Dendritic cell treated with granulocyte-macrophage colony-stimulating factor and Interleukin-4, amounts not matched to agents 40 ng/mL and 50 ng/mL, for 4 days (primary cell): ENCODE measurements at regions not wholly inside any gene's neighbourhood (a gene's known extent, or its start where the extent isn't known, plus 50 kb on each side); places are given as distances from the start of the nearest gene placed in this dataset.

ENCODE experiments used
- H3K27ac Mint-ChIP-seq: one replicate; pipeline ENCODE4 v1.8.0; 2022; ENCODE audit warnings: mild to moderate bottlenecking, mixed read lengths
- H3K27me3 Mint-ChIP-seq: one replicate; pipeline ENCODE4 v1.8.0; 2022; ENCODE audit warnings: mild to moderate bottlenecking, mixed read lengths
- H3K36me3 Mint-ChIP-seq: one replicate; pipeline ENCODE4 v1.8.0; 2022; ENCODE audit warnings: low read depth, mixed read lengths
- H3K4me1 Mint-ChIP-seq: one replicate; pipeline ENCODE4 v1.8.0; 2022; ENCODE audit warnings: low read depth, mixed read lengths
- H3K4me3 Mint-ChIP-seq: one replicate; pipeline ENCODE4 v1.8.0; 2022; ENCODE audit warnings: mild to moderate bottlenecking, moderate library complexity, mixed read lengths
- H3K9me3 Mint-ChIP-seq: one replicate; pipeline ENCODE4 v1.8.0; 2022; ENCODE audit warnings: mixed read lengths
- intact Hi-C: fragments of 100-400 bp; cut with micrococcal nuclease; formaldehyde crosslinking; loops from one replicate; pipeline ENCODE4 v1.15.0; 2022

- Mint-ChIP-seq H3K4me3 (no peak overlapping the region), H3K36me3 (no peaks in the 10 kb centered on the region), H3K27me3 (peaks cover 28% of the 10 kb centered on the region), H3K4me1 (peaks cover 9% of the 10 kb centered on the region), H3K27ac (no peak overlapping the region), H3K9me3 (no peaks in the 10 kb centered on the region)
- intact Hi-C loops: no loop called here
Observed at GRCh38 chr6:14031516-14031915, 86.1 kb upstream of the CD83 start.

- intact Hi-C loops: loop anchor here (5.0 kb wide), 1 partner anchor 113 kb away; the partner anchor contains the start of gene RNF182
- peaks cover 19% of the 10 kb centered on the region for H3K27me3 Mint-ChIP-seq
- H3K36me3 Mint-ChIP-seq: no peaks in the 10 kb centered on the region
- H3K27ac Mint-ChIP-seq: no peak overlapping the region
- no peak overlapping the region for H3K4me3 Mint-ChIP-seq
- no peaks in the 10 kb centered on the region for H3K9me3 Mint-ChIP-seq
- H3K4me1 Mint-ChIP-seq: peaks cover 8% of the 10 kb centered on the region
Observed at GRCh38 chr6:14035071-14035847, 82.3 kb upstream of the CD83 start.

- intact Hi-C loops: loop anchor here (5.0 kb wide), 1 partner anchor 114 kb away; the partner anchor contains the start of gene RNF182
- Mint-ChIP-seq H3K4me3 (no peak overlapping the region), H3K9me3 (no peaks in the 10 kb centered on the region), H3K36me3 (no peaks in the 10 kb centered on the region), H3K27me3 (peaks cover 19% of the 10 kb centered on the region), H3K4me1 (peaks cover 8% of the 10 kb centered on the region), H3K27ac (no peak overlapping the region)
Observed at GRCh38 chr6:14035874-14036273, 81.7 kb upstream of the CD83 start.

GRCh38 chr6:14036911-14037310 lies 80.7 kb upstream of the CD83 start:
- no peak overlapping the region for H3K4me3 Mint-ChIP-seq
- H3K27ac Mint-ChIP-seq: no peak overlapping the region
- H3K36me3 Mint-ChIP-seq: no peaks in the 10 kb centered on the region
- intact Hi-C loops: loop anchor here (5.0 kb wide), 1 partner anchor 115 kb away; the partner anchor contains the start of gene RNF182
- peaks cover 8% of the 10 kb centered on the region for H3K4me1 Mint-ChIP-seq
- H3K27me3 Mint-ChIP-seq: peaks cover 15% of the 10 kb centered on the region
- H3K9me3 Mint-ChIP-seq: no peaks in the 10 kb centered on the region

GRCh38 chr6:14037402-14038277 lies 79.9 kb upstream of the CD83 start:
- no peak overlapping the region for H3K4me3 Mint-ChIP-seq
- peaks cover 16% of the 10 kb centered on the region for H3K27me3 Mint-ChIP-seq
- H3K4me1 Mint-ChIP-seq: peaks cover 8% of the 10 kb centered on the region
- no peak overlapping the region for H3K27ac Mint-ChIP-seq
- no peaks in the 10 kb centered on the region for H3K36me3 Mint-ChIP-seq
- no peaks in the 10 kb centered on the region for H3K9me3 Mint-ChIP-seq
- intact Hi-C loops: loop anchor here (5.0 kb wide), 1 partner anchor 115 kb away; the partner anchor contains the start of gene RNF182

- no peak overlapping the region for H3K4me3 Mint-ChIP-seq
- intact Hi-C loops: loop anchor here (5.0 kb wide), 1 partner anchor 116 kb away; the partner anchor contains the start of gene RNF182
- peaks cover 9% of the 10 kb centered on the region for H3K27me3 Mint-ChIP-seq
- H3K27ac Mint-ChIP-seq: no peak overlapping the region
- H3K4me1 Mint-ChIP-seq: peaks cover 8% of the 10 kb centered on the region
- H3K9me3 Mint-ChIP-seq: no peaks in the 10 kb centered on the region
- H3K36me3 Mint-ChIP-seq: no peaks in the 10 kb centered on the region
Observed at GRCh38 chr6:14038467-14039437, 78.8 kb upstream of the CD83 start.

GRCh38 chr6:14040042-14040441 lies 77.5 kb upstream of the CD83 start:
- Mint-ChIP-seq H3K4me3 (no peak overlapping the region), H3K27me3 (peaks cover 3% of the 10 kb centered on the region), H3K36me3 (no peaks in the 10 kb centered on the region), H3K9me3 (no peaks in the 10 kb centered on the region), H3K27ac (no peak overlapping the region), H3K4me1 (peaks cover 8% of the 10 kb centered on the region)
- intact Hi-C loops: no loop called here

GRCh38 chr6:14046476-14047068 lies 71.0 kb upstream of the CD83 start:
- intact Hi-C loops: loop anchor here (2.0 to 5.0 kb wide), 3 partner anchors 96 to 252 kb away; no protein-coding TSS in a partner anchor
- Mint-ChIP-seq H3K4me1 (no peaks in the 10 kb centered on the region), H3K27ac (no peak overlapping the region), H3K36me3 (no peaks in the 10 kb centered on the region), H3K27me3 (peaks cover 33% of the 10 kb centered on the region), H3K9me3 (no peaks in the 10 kb centered on the region), H3K4me3 (no peak overlapping the region)

GRCh38 chr6:14047151-14047740 lies 70.3 kb upstream of the CD83 start:
- Mint-ChIP-seq H3K4me1 (no peaks in the 10 kb centered on the region), H3K4me3 (no peak overlapping the region), H3K27ac (no peak overlapping the region), H3K36me3 (no peaks in the 10 kb centered on the region), H3K27me3 (peaks cover 32% of the 10 kb centered on the region), H3K9me3 (no peaks in the 10 kb centered on the region)
- intact Hi-C loops: loop anchor here (2.0 to 5.0 kb wide), 3 partner anchors 95 to 252 kb away; no protein-coding TSS in a partner anchor

- no peaks in the 10 kb centered on the region for H3K4me1 Mint-ChIP-seq
- peaks cover 35% of the 10 kb centered on the region for H3K27me3 Mint-ChIP-seq
- no peaks in the 10 kb centered on the region for H3K9me3 Mint-ChIP-seq
- no peak overlapping the region for H3K27ac Mint-ChIP-seq
- intact Hi-C loops: loop anchor here (5.0 kb wide), 2 partner anchors 93 to 142 kb away; no protein-coding TSS in a partner anchor
- no peaks in the 10 kb centered on the region for H3K36me3 Mint-ChIP-seq
- H3K4me3 Mint-ChIP-seq: no peak overlapping the region
Observed at GRCh38 chr6:14048837-14049236, 68.7 kb upstream of the CD83 start.

GRCh38 chr6:14051355-14051754 lies 66.2 kb upstream of the CD83 start:
- Mint-ChIP-seq H3K27ac (no peak overlapping the region), H3K4me3 (no peak overlapping the region), H3K27me3 (peaks cover 33% of the 10 kb centered on the region), H3K36me3 (no peaks in the 10 kb centered on the region), H3K9me3 (no peaks in the 10 kb centered on the region), H3K4me1 (no peaks in the 10 kb centered on the region)
- intact Hi-C loops: no loop called here

GRCh38 chr6:14053811-14054210 lies 63.8 kb upstream of the CD83 start:
- peaks cover 39% of the 10 kb centered on the region for H3K27me3 Mint-ChIP-seq
- no peaks in the 10 kb centered on the region for H3K9me3 Mint-ChIP-seq
- no peaks in the 10 kb centered on the region for H3K4me1 Mint-ChIP-seq
- intact Hi-C loops: no loop called here
- no peak overlapping the region for H3K4me3 Mint-ChIP-seq
- no peaks in the 10 kb centered on the region for H3K36me3 Mint-ChIP-seq
- H3K27ac Mint-ChIP-seq: no peak overlapping the region
